ENCODE measurements at regions not wholly inside any gene's neighbourhood (a gene's known extent, or its start where the extent isn't known, plus 50 kb on each side); places are given as distances from the start of the nearest gene placed in this dataset.

- H3K4me3 Mint-ChIP-seq, result no peak overlapping the region
- H3K9me3 Mint-ChIP-seq, result peaks cover 26% of the 10 kb centered on the region
- DNase-seq (ENCODE audit: low spot score in 2 of 2) (no peak), ATAC-seq (replicated peaks; ENCODE audit: extremely low read depth, poor library complexity, severe bottlenecking) (no peak)
- H3K27ac Mint-ChIP-seq (ENCODE audit: low read depth), result no peak overlapping the region
- no peaks in the 10 kb centered on the region for H3K4me1 Mint-ChIP-seq
- no peaks in the 10 kb centered on the region for H3K36me3 Mint-ChIP-seq (ENCODE audit: insufficient read depth)
- no peaks in the 10 kb centered on the region for H3K27me3 Mint-ChIP-seq
Observed at GRCh38 chr12:73161970-73162369, 889.8 kb downstream of the TRHDE start.

- no peak overlapping the region for H3K4me3 Mint-ChIP-seq
- peaks cover 28% of the 10 kb centered on the region for H3K9me3 Mint-ChIP-seq
- H3K4me1 Mint-ChIP-seq, result no peaks in the 10 kb centered on the region
- no peaks in the 10 kb centered on the region for H3K27me3 Mint-ChIP-seq
- DNase-seq (ENCODE audit: low spot score in 2 of 2), result no peak
- ATAC-seq (replicated peaks; ENCODE audit: extremely low read depth, poor library complexity, severe bottlenecking), result no peak
- no peak overlapping the region for H3K27ac Mint-ChIP-seq (ENCODE audit: low read depth)
- H3K36me3 Mint-ChIP-seq (ENCODE audit: insufficient read depth), result no peaks in the 10 kb centered on the region
Observed at GRCh38 chr12:73180734-73181133, 908.6 kb downstream of the TRHDE start.

GRCh38 chr12:73181244-73181643 is 909.1 kb downstream of the TRHDE start:
- Mint-ChIP-seq H3K36me3 (ENCODE audit: insufficient read depth) (no peaks in the 10 kb centered on the region), H3K4me1 (no peaks in the 10 kb centered on the region), H3K27me3 (no peaks in the 10 kb centered on the region), H3K4me3 (no peak overlapping the region), H3K9me3 (peaks cover 30% of the 10 kb centered on the region), H3K27ac (ENCODE audit: low read depth) (no peak overlapping the region)
- DNase-seq (ENCODE audit: low spot score in 2 of 2) (no peak), ATAC-seq (replicated peaks; ENCODE audit: extremely low read depth, poor library complexity, severe bottlenecking) (no peak)

- no peaks in the 10 kb centered on the region for H3K4me1 Mint-ChIP-seq
- no peaks in the 10 kb centered on the region for H3K36me3 Mint-ChIP-seq (ENCODE audit: insufficient read depth)
- H3K27me3 Mint-ChIP-seq, result no peaks in the 10 kb centered on the region
- no peak overlapping the region for H3K27ac Mint-ChIP-seq (ENCODE audit: low read depth)
- no peak for DNase-seq (ENCODE audit: low spot score in 2 of 2)
- H3K4me3 Mint-ChIP-seq, result no peak overlapping the region
- no peak for ATAC-seq (replicated peaks; ENCODE audit: extremely low read depth, poor library complexity, severe bottlenecking)
- H3K9me3 Mint-ChIP-seq, result peaks cover 34% of the 10 kb centered on the region
Observed at GRCh38 chr12:73185403-73185802, 913.2 kb downstream of the TRHDE start.

- ATAC-seq (replicated peaks; ENCODE audit: extremely low read depth, poor library complexity, severe bottlenecking) (no peak), DNase-seq (ENCODE audit: low spot score in 2 of 2) (no peak)
- Mint-ChIP-seq H3K9me3 (peaks cover 33% of the 10 kb centered on the region), H3K27ac (ENCODE audit: low read depth) (no peak overlapping the region), H3K36me3 (ENCODE audit: insufficient read depth) (no peaks in the 10 kb centered on the region), H3K4me3 (no peak overlapping the region), H3K4me1 (no peaks in the 10 kb centered on the region), H3K27me3 (no peaks in the 10 kb centered on the region)
Observed at GRCh38 chr12:73186272-73186671, 914.1 kb downstream of the TRHDE start.

- no peak for ATAC-seq (replicated peaks; ENCODE audit: extremely low read depth, poor library complexity, severe bottlenecking)
- Mint-ChIP-seq H3K4me1 (no peaks in the 10 kb centered on the region), H3K4me3 (no peak overlapping the region), H3K27me3 (no peaks in the 10 kb centered on the region), H3K36me3 (ENCODE audit: insufficient read depth) (no peaks in the 10 kb centered on the region), H3K9me3 (peaks cover 28% of the 10 kb centered on the region), H3K27ac (ENCODE audit: low read depth) (no peak overlapping the region)
- no peak for DNase-seq (ENCODE audit: low spot score in 2 of 2)
Observed at GRCh38 chr12:73187765-73188164, 915.6 kb downstream of the TRHDE start.

- H3K27ac Mint-ChIP-seq (ENCODE audit: low read depth), result no peak overlapping the region
- no peak for DNase-seq (ENCODE audit: low spot score in 2 of 2)
- H3K27me3 Mint-ChIP-seq, result no peaks in the 10 kb centered on the region
Observed at GRCh38 chr12:73210548-73211204, 938.5 kb downstream of the TRHDE start.

GRCh38 chr12:73220951-73221350 is 948.8 kb downstream of the TRHDE start:
- H3K27me3 Mint-ChIP-seq, result no peaks in the 10 kb centered on the region
- ATAC-seq (replicated peaks; ENCODE audit: extremely low read depth, poor library complexity, severe bottlenecking), result no peak
- H3K4me1 Mint-ChIP-seq, result no peaks in the 10 kb centered on the region
- DNase-seq (ENCODE audit: low spot score in 2 of 2), result no peak
- H3K9me3 Mint-ChIP-seq, result peaks cover 3% of the 10 kb centered on the region
- no peak overlapping the region for H3K27ac Mint-ChIP-seq (ENCODE audit: low read depth)
- H3K4me3 Mint-ChIP-seq, result no peak overlapping the region
- H3K36me3 Mint-ChIP-seq (ENCODE audit: insufficient read depth), result no peaks in the 10 kb centered on the region

More at GRCh38 chr12:73210548-73211204, 938.5 kb downstream of the TRHDE start:
- Mint-ChIP-seq H3K4me3 (no peak overlapping the region), H3K36me3 (ENCODE audit: insufficient read depth) (no peaks in the 10 kb centered on the region), H3K4me1 (no peaks in the 10 kb centered on the region), H3K9me3 (peaks cover 21% of the 10 kb centered on the region)
- no peak for ATAC-seq (replicated peaks; ENCODE audit: extremely low read depth, poor library complexity, severe bottlenecking)

- Mint-ChIP-seq H3K9me3 (no peaks in the 10 kb centered on the region), H3K36me3 (ENCODE audit: insufficient read depth) (no peaks in the 10 kb centered on the region), H3K27ac (ENCODE audit: low read depth) (no peak overlapping the region), H3K27me3 (no peaks in the 10 kb centered on the region), H3K4me1 (no peaks in the 10 kb centered on the region), H3K4me3 (no peak overlapping the region)
- no peak for ATAC-seq (replicated peaks; ENCODE audit: extremely low read depth, poor library complexity, severe bottlenecking)
- no peak for DNase-seq (ENCODE audit: low spot score in 2 of 2)
Observed at GRCh38 chr12:73221398-73221797, 949.2 kb downstream of the TRHDE start.

- DNase-seq (ENCODE audit: low spot score in 2 of 2) (no peak), ATAC-seq (replicated peaks; ENCODE audit: extremely low read depth, poor library complexity, severe bottlenecking) (no peak)
- Mint-ChIP-seq H3K36me3 (ENCODE audit: insufficient read depth) (no peaks in the 10 kb centered on the region), H3K27me3 (no peaks in the 10 kb centered on the region), H3K27ac (ENCODE audit: low read depth) (no peak overlapping the region), H3K4me3 (no peak overlapping the region), H3K4me1 (no peaks in the 10 kb centered on the region), H3K9me3 (no peaks in the 10 kb centered on the region)
Observed at GRCh38 chr12:73221836-73222235, 949.7 kb downstream of the TRHDE start.

GRCh38 chr12:73225371-73225937 is 953.3 kb downstream of the TRHDE start:
- H3K4me3 Mint-ChIP-seq, result no peak overlapping the region
- DNase-seq (ENCODE audit: low spot score in 2 of 2) (no peak), ATAC-seq (replicated peaks; ENCODE audit: extremely low read depth, poor library complexity, severe bottlenecking) (no peak)
- H3K27me3 Mint-ChIP-seq, result no peaks in the 10 kb centered on the region
- no peak overlapping the region for H3K27ac Mint-ChIP-seq (ENCODE audit: low read depth)
- H3K36me3 Mint-ChIP-seq (ENCODE audit: insufficient read depth), result no peaks in the 10 kb centered on the region
- no peaks in the 10 kb centered on the region for H3K4me1 Mint-ChIP-seq
- H3K9me3 Mint-ChIP-seq, result no peaks in the 10 kb centered on the region

- no peaks in the 10 kb centered on the region for H3K9me3 Mint-ChIP-seq
- no peaks in the 10 kb centered on the region for H3K36me3 Mint-ChIP-seq (ENCODE audit: insufficient read depth)
- ATAC-seq (replicated peaks; ENCODE audit: extremely low read depth, poor library complexity, severe bottlenecking), result no peak
- no peak overlapping the region for H3K27ac Mint-ChIP-seq (ENCODE audit: low read depth)
- no peak overlapping the region for H3K4me3 Mint-ChIP-seq
- DNase-seq (ENCODE audit: low spot score in 2 of 2), result no peak
- H3K4me1 Mint-ChIP-seq, result no peaks in the 10 kb centered on the region
- H3K27me3 Mint-ChIP-seq, result no peaks in the 10 kb centered on the region
Observed at GRCh38 chr12:73225941-73226340, 953.8 kb downstream of the TRHDE start.

GRCh38 chr12:73226593-73226992 is 954.4 kb downstream of the TRHDE start:
- no peak overlapping the region for H3K4me3 Mint-ChIP-seq
- ATAC-seq (replicated peaks; ENCODE audit: extremely low read depth, poor library complexity, severe bottlenecking) (no peak), DNase-seq (ENCODE audit: low spot score in 2 of 2) (no peak)

More at GRCh38 chr12:73226593-73226992, 954.4 kb downstream of the TRHDE start:
- Mint-ChIP-seq H3K27me3 (no peaks in the 10 kb centered on the region), H3K36me3 (ENCODE audit: insufficient read depth) (no peaks in the 10 kb centered on the region), H3K4me1 (no peaks in the 10 kb centered on the region), H3K9me3 (no peaks in the 10 kb centered on the region), H3K27ac (ENCODE audit: low read depth) (no peak overlapping the region)

Measured in central memory CD8-positive, alpha-beta T cell (primary cell).